IPS DF 4.7 (cell line): ENCODE measurements at regions not wholly inside any gene's neighbourhood (a gene's known extent, or its start where the extent isn't known, plus 50 kb on each side); places are given as distances from the start of the nearest gene placed in this dataset.
"Not testable (repeated sequence)": the region's sequence is repeated elsewhere in the genome, so short reads cannot be mapped to it uniquely, and the experiment has no call there.

Experiments used
- DNase-seq: peaks from one replicate; pipeline ENCODE4 v3.0.0-alpha.2; 2013; ENCODE audit warnings: low spot score; ENCODE audit errors: extremely low read depth

DNA sequence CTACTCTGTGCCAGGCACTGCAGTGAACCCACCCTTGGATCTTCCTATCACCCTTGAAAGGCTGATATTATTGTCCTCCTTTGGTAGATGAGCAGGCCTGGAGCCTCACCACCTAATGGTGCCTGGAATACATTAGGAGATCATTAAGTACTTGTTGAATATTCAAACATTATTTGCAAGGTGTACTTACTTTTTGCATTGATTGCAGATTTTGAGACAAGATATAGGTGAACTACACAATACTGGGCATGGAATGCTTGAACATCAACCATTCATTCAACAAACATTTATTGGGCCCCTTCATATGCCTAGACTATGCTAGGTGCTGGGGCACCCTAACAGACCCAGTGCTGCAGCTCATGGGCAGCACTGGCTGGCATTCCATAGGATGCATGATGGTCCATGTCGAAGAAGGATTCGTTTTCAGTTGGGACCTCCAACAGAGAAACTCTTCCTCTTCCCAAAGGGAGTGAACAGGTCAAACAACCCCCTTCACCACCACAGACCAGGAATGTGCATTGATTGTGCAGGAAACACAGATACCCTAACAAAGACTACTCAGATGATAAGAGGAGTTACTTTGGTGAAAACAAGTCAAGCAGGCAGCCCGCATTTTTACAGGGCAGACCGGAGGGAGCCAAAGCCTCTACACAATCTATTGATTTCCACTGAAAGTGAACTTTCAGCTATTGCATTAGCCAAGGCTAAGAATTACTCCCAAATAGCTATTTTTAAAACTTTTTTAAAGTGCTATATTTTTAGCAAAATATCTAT, 149.6 kb upstream of the SH3BP4 start:
- no peak for DNase-seq

DNA sequence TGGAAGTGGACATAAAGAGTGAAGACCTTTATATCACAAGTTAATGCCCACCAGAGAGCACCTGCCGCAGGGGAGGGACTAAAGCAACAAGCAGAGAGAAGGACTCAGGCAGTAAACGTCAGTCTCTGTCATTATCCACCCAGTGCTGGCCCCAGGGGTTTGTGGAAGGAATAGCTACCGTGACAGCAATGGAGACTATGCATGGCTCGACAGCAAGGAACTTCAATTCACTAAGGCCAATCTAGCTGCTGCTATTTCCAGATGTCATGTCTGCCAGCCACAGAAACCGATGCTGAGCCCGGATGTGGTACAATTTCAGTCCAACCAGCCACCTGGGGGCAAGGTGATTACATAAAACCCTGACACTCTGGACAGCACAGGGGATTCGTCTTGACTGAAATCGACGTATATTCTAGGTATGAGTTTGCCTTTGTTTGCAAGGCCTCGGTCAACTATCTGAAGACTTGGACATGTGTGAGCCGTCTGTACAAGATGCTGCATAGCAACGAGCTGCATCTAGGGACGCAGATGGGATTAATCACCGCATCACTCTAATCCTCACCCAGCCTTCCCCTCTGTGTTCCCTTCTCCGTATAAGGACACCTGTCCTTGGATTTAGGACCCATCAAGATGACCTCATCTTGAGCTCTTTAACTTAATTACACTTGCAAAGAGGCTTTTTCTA, 154.1 kb upstream of the SH3BP4 start:
- no peak for DNase-seq

GRCh38 chr2:234796045-234796591, 155.7 kb upstream of the SH3BP4 start:
- DNase-seq: no peak

DNA sequence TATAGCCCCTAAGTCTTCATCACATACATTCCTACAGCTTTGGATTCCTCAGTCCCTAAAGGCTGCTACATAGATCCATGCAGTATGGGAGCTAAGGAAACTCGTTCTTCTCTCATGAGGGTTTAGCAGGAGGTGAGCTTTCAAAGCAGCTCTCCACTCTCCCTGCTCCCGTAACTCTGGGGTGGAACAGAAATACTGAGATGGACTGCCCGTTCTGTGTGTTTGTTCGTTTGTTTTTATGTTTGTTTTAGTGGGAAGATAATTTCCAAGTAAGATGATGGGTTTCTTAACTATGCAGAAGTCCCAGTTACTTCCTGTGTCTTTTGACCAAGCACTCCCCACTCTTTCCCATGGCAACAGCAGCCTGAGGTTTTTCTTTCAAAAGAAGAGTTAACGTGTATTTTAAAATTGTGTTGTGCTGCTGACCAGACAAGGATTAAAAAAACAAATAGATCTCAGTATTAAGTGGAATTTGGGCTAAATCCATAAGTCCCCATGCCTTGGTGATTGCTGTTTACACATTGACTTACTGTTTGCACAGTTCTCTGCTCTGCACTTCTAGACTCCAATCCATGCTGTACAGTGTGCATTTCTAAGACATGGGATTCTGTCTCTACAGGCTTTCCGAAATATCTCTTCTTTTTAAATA, 156.4 kb upstream of the SH3BP4 start:
- DNase-seq: no peak

- DNase-seq: no peak
These were observed 157.0 kb upstream of the SH3BP4 start for GRCh38 chr2:234794866-234795265.

- DNase-seq: no peak
These were observed 158.5 kb upstream of the SH3BP4 start for GRCh38 chr2:234793212-234793785.

DNA sequence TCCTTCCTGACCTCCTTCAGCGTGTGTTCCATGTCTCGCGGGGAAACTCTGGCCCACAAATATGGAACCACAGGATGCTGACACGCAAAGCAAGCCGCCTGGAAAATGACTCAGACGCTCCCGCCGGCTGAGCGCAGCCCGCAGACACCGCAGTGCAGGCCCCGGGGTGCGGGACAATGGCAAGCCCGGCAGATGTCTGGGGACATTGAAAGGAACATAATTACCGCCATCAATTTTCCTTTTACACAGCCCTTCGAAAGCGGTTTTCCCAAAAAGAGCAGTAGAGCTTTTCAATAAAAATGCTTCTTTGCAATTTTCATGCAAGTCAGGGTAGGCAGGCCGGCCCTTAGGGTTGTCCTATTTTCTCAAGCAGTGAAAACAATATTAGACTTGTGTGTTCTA, 159.2 kb upstream of the SH3BP4 start:
- no peak for DNase-seq

DNA sequence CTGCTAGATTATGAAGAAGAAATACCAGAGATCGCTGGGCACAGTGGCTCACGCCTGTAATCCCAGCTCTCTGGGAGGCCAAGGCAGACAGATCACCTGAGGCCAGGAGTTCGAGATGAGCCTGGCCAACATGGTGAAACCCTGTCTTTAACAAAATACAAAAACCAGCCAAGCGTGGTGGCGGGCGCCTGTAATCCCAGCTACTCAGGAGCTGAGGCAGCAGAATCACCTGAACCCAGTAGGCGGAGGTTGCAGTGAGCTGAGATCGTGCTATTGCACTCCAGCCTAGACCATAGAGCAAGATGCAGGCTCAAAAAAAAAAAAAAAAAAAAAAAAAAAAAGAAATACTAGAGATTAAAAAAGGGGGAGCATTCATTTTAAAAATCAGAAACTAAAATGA, 159.7 kb upstream of the SH3BP4 start:
- not testable (repeated sequence) for DNase-seq

DNA sequence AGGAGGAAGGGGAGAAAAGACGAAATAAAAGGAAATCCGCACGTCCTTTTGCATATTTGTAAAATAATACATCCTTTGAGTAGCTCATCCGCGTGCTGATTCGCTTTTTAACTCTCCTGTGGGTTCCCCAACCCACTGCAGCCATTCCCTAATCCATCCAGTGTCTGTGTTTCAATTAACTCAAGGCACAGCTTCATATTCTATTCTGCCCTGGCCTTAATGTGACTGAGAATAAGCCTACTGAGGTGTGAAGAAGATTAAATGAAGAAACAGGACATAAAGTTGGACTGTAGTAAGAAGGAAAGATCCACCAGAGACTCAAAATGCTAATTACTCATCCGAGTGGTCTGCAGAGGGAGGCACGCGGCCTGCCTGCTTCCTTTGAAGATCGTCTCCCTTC, 161.4 kb upstream of the SH3BP4 start:
- DNase-seq: no peak

- DNase-seq: no peak
These were observed 162.1 kb upstream of the SH3BP4 start for GRCh38 chr2:234789556-234790325.

- no peak for DNase-seq
These were observed 163.0 kb upstream of the SH3BP4 start for GRCh38 chr2:234788841-234789240.

- DNase-seq: no peak
These were observed 163.4 kb upstream of the SH3BP4 start for GRCh38 chr2:234788381-234788780.

DNA sequence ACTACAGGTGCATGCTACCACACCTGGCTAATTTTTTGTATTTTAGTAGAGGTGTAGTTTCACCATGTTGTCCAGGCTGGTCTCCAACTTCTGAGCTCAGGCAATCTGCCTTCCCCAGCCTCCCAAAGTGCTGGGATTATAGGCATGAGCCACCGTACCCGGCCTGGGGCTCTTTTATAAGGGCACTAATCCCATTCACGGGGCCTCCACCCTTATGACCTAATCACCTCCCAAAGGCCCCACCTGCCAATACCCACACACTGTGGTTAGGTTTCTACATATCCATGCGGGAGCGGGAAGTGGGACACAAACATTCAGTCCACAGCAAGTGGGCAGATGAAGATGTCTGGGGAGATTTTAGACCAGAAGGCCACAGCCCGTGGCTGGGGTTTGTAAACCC, 164.7 kb upstream of the SH3BP4 start:
- no peak for DNase-seq

- DNase-seq: no peak
These were observed 177.9 kb upstream of the SH3BP4 start for GRCh38 chr2:234773764-234774409.

- DNase-seq: no peak
These were observed 178.7 kb upstream of the SH3BP4 start for GRCh38 chr2:234773129-234773528.

GRCh38 chr2:234772733-234773060, 179.1 kb upstream of the SH3BP4 start:
- DNase-seq: no peak

- no peak for DNase-seq
These were observed 179.7 kb upstream of the SH3BP4 start for GRCh38 chr2:234771980-234772732.

- DNase-seq: no peak
These were observed 180.6 kb upstream of the SH3BP4 start for GRCh38 chr2:234771176-234771575.

- DNase-seq: no peak
These were observed 181.1 kb upstream of the SH3BP4 start for GRCh38 chr2:234770715-234771141.

DNA sequence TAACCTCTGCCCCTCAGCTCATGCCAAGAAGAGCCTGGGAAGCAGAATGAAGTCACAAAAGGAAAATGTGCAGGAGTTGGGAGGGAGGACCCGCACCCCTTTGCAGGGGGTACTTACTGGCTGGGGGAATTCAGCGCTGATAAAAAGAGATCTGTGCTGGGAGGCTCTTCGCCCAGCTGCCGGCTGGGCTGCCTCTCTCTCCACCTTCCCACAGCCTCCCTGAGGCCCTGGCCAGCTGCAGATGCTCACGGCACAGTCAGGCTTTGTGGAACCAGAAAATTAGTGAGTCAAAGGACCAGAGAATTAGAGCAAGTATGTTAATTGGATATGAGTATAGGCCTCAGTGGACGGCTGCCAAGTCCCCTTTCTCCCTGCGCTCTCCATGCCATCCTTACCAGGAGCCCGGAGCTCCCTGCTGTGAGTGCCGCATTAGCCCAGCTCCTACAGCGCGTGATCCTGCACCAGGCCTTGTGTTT, 181.7 kb upstream of the SH3BP4 start:
- DNase-seq: no peak
